GM18907 (cell line): ENCODE measurements at regions not wholly inside any gene's neighbourhood (a gene's known extent, or its start where the extent isn't known, plus 50 kb on each side); places are given as distances from the start of the nearest gene placed in this dataset.
"Not testable (repeated sequence)": the region's sequence is repeated elsewhere in the genome, so short reads cannot be mapped to it uniquely, and the experiment has no call there.

Experiments
- ATAC-seq: cut with Tn5 transposase; IDR thresholded peaks from one replicate; pipeline ENCODE4 v1.9.1; 2021; ENCODE audit warnings: mild to moderate bottlenecking, moderate library complexity; ENCODE audit not compliant: unreplicated experiment

DNA sequence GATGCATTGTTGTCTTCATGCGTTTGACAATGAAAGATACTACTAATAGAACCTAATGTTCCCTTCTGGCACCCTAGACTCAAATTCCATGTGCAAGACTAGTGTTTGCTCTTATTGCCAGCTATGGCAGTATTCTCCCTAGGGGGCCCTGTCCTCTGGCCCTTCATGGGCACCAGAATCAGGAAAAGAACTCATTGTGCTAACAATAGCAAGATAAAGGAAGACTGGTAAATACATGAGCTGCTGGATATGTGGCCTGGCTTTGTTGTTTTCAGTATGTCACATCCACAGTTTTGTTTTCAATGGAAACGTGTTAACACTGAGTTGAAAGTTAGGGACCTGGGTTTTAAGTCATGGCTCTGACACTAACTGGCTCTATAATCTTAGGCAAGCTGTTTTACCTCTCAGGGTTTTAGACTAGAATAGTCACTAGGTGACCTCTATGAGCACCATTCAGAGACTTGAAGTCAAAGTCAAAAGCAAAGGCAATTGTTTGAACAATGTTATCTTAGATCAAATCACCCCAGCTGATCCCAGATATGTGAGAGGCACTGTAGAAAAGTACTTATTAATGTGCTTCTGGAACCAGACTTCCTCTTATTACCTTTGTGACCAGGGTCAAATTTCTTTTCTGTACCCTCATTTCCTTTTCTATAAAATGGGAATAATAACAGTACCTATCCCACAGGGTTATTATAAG is 253.7 kb upstream of the DIAPH2 start:
- ATAC-seq = no peak

DNA sequence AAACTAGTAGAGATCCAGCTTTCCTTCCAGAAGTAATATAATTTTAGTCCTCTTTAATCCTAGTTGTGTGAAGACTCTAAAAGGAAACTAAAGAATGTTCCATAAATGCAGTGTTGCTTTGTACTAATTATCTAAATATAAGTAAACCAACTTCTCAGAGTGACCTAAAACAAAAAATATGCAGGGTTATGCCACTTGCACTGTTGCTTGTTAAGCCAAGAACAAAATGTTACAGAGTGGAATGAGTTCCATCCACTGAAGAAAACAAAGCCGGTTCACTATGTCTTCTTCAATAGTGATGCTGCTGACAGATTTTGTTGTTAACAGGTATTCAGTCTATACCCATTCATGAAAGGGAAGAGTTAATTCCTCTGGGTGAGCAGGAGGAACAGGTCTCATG is 252.0 kb upstream of the DIAPH2 start:
- no peak for ATAC-seq

DNA sequence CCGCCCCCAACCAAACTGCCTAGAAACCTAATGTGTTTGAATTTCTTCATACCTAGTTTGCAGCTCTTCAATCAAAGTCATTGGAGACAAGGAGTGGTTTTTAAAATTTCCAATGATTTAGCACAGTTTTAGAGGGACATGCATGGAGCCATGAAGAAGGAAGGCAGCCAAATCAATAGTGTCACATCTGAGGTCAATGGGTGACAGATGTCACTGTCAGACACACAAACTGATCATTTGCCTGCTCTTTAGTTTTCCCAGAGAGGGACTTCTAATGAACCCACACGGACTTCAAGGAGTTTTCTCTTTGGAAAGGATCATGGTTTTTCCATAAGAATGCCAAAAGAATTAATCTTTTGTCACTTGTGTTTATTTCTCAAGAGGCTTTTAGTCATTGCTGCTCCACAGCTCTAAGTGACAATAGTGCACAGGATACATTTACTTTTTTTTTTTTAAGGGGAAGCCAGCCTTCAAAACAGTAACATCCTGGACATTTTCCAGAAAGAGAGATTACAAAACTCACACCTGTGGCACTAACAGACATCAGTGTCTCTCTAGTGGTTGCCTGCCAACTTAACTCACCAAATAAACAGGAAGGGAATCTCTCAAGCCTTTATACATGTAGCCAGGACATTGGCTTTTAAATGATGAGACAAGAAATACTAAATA is 251.1 kb upstream of the DIAPH2 start:
- ATAC-seq = no peak

DNA sequence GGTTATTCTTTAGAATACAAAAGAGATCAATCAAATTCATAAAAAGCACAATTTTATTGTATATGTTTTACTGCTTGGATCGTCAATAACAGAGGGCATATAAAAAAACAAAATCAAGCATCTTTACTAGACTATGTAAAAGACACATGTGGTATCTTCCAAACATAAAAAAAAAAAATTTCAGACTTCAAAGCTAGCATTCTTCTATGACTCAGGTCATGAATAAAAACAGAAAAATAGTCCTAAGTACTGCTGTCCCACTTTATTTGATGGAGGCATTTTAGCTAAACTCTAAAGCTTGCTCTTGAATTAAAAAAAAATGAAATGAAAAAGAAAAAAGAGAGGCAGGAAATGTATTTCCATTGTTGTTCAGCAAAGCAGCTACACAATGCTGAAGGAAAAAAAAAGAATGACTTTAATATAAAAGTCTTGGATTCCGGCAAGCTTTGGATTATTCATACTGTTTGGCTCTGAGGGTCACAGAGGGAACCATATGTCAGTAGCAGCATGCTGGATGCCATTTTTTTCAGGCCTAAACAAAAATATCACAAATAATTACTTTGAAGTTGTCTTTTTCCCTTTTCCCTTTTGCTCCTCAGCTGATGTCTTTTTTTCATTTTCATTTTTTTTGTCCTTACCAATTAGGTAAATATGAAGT is 249.1 kb upstream of the DIAPH2 start:
- ATAC-seq = no peak

DNA sequence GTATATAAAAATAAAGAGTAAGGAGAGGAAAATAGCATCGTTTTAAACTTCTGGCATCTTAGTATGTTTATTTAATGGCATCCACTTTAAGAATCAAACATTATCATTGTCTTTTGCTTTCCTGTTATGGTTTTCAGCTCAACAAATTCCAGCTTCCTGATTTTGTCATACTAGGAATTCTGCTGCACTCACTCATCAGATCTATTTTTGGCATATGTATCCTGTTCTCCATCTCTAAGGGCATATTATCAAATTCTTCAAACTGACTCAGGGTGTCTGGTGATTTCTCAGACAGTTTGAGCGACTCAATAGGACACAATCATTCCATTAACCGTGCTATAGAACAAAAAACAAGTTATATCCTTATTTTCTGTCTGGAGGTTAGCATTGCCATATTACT is 248.5 kb upstream of the DIAPH2 start:
- ATAC-seq = no peak

DNA sequence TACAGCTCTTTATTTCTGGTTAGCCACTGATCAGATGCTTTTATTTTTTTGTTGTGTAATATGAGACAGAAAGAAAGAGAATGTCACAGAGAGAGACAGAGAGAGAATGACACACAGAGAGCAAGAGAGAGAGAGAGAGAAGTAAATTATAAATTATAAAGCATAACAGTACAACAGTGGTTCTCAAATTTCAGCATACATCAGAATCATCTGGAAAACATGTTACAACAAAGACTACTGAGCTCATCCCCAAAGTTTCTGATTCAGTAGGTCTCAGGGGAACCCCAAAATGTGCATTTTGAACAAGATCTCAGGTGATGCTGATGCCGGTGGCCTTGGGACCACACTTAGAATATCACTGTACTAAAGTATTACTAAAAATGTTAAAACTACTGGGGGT is 245.8 kb upstream of the DIAPH2 start:
- no peak for ATAC-seq

DNA sequence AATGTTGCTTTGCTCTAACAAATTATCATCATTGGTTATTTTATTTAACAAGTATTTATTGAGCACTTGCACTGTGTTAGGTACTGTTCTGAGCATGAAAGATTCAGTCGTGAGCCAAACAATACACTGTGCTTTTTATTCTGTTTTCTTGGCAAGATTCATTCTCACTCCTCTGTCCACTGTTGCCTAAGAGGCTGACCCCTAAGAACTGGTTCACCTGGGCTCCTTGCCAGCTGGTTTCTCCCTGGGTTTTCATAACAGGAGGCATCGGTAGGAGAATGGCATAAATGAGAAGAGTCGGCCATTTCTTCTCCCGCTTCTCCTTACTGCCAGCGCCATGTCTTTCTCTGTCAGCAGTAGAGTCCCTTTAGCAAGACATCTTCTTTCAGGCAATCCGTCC is 243.7 kb upstream of the DIAPH2 start:
- ATAC-seq = no peak

DNA sequence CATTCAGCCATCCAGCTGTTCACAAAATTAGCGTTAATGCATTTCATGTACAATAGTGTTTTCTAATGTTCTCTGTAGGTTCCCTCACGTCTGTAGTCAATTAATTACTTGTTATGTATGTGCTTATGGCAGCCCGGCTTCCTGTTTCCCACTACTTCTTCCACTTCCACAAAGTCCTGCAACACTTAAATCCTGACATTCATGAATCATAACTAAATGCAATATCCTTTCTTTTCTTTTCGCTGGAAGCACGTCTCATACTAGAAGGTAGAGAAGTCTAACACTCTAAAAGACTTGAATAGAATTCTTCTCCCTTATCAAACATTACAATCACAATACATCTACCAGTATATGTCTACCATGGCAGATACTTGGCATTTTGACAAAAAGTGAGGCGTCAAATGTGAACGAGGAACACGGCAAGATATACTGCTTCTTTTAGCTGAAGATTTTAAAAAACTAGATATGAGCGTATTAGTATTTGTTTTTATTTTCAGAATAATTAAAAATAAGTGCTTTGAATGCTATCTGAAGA is 239.0 kb upstream of the DIAPH2 start:
- ATAC-seq = no peak

DNA sequence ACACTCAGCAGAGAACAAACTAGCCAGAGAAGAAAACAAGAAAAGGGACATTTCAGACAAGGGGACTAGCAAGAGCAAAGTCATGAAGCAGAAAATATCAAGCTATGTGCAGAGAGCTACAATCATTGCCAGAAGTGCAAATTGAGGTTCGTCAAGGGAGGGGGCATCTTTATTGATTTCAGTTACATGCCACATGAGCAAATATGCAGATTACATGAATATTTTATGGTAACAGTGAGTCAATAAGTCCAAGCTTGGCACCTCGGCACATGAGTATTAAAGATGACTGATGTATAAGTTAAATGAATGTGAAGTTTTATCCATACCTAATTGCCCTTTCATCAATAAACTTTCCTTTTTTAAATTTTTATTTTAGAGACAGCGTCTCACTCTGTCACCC is 238.1 kb upstream of the DIAPH2 start:
- no peak for ATAC-seq

DNA sequence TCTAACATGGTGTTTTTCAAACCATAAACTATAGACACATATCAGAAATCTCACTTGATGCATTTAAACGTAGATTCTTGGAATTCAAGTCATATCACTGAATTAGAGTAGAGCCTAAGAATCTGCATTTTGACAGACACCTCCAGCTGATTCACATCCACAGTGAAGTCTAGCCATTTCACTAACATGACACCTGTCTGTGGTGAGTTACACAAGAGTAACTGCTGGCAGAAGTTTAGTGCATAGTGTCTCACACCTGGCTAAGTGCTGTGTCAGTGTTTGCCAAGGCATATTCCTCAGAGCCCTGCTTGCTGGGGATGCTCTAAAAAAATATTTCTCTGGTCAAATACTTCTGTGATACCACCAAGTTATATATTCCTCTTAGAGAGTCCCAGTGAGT is 237.5 kb upstream of the DIAPH2 start:
- no peak for ATAC-seq

DNA sequence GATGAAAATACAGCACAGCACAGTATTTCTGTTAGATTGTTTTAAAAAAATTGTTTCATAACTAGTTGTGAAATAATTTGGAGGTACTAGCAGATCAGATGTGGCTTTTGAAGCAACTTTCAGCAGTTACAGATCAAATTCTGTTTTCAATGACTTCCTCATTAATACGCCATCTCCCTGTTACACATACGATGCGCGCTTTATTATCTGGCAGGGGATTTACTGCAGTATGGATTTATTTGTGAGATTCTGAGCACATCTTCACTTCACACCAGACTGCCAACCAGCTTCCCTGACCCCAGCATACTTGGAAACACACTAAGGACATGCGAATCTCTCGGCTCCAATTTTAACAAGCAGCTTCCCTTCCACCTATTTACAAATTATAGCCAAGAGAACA is 235.5 kb upstream of the DIAPH2 start:
- no peak for ATAC-seq

DNA sequence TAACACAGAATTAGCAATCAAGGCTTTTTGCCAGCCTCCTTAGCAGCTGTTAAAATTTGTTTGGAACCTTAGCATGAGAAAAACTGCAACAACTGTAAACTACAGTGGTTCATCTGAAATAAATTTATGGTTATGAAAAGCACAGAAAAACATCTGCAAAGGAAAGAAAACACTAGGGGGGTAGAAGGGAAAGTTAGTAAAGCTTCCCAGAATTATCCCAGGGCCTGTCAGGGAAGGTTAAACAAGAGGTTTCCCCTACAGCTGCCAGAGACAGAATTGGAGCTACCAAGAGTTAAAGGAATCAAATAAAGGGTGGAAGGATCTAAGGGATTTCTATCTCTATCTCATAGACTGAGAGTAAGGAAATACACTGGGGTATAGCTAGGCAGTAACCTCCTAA is 234.7 kb upstream of the DIAPH2 start:
- no peak for ATAC-seq

DNA sequence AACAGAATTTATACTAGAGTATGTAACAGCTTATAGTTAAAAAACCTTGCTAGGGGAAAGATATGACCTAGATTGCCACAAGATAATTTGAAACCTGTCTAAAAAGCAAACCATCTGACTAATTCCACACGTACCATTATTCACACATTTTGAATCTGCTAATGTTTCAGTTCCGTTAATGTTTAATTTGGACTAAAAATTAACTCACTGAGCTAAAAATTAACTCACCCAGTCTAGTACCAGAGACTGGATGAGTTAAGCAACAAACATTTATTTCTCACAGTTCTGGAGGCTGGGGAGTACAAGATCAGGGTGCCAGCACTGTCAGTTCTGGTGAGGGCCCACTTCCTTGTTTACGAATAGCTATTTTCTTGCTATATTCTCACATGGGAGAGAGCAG is 231.5 kb upstream of the DIAPH2 start:
- ATAC-seq = peak; percentile 88

DNA sequence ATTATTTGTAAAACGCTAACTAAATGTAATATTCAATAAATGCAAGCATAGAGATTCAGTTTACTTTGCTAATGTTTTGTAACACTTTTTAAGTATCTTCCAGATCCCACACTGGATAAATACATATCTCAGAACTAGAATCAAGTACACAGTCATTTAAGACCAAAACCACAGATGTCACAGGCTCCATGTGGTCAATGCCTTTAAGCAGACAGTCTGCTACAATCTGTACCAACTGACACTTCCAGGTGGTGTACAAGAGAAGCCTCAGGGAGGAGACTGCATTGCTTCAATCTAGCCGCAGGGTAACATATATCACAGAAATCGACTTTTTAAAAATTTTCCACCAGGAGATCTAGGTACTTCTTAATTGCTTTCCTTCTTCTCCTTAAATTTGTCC is 229.6 kb upstream of the DIAPH2 start:
- peak; percentile 66 for ATAC-seq

DNA sequence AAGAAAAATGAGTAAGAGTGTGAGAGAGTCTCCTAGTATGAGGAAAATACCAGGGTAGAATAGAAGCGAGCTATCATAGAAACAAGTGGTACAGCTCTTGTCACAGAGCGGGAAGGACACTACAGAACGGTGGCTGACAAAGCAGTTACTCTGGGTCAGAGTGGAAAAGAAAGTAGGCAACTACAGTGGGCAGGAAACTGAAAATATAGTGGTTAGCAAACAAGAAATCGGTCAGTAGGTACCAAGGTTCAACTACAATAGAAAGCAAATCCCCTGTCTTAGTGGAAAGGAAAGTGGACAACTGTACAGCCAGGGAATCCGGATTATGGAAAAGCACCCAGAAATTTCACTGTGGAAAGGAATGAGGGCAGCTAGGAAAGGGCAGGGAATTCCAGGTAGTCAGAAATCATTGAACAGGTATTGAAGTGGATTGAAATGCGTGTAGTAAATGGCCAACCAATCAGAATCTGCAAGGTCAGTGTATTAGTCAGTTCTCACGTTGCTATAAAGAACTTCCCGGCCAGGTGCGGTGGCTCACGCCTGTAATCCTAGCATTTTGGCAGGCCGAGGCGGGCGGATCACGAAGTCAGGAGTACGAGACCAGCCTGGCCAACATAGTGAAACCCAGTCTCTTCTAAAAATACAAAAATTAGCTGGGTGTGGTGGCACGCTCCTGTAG is 219.6 kb upstream of the DIAPH2 start:
- ATAC-seq = no peak

DNA sequence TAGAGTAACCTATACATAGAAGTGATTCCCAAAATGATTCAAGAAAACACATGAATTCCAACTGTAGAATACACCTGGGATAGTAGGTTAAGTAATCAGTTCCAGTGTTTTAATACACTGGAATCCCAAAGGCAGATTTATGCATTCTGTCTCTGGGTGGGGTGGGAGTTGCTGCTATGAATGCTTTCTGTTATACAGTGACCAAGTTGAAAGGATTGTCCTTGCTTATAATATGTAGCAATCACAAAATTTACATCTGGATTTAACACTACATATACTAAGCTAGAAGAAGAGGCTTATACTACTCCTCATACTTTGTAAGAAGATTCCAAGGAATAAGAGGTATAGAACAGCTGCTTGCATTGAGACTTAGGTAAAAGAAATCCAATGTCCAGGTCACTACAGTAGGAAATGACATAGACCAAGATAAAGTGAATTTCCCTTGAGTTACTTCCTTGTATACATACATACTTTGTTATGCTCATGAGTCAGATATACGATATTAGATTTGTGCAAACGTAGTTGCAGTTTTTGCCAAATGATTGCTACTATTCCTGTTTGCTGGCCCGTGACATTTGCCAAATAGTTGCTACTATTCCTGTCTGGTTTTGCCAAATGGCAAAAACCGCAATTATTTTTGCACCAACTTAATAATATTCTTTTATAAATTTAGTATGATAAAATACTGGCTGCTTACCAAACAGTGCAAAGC is 210.5 kb upstream of the DIAPH2 start:
- no peak for ATAC-seq

DNA sequence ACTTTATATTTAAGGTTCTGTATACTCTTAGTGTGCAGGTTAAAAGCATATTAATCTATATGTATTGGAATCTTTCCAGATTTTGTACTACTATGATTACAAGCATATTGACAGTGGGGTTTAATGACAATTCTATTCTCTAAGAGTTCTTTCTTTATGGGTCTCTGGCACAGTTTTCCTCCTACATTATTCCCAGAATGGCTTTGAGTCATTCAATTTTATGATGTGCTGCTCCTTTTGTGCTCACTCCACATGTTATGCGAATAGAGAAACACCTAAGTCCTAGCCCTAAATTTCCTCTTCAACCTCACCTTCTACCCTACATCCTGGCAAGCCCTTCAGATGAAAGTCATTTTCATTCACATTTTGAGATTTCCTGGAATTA is 209.9 kb upstream of the DIAPH2 start:
- ATAC-seq = no peak

DNA sequence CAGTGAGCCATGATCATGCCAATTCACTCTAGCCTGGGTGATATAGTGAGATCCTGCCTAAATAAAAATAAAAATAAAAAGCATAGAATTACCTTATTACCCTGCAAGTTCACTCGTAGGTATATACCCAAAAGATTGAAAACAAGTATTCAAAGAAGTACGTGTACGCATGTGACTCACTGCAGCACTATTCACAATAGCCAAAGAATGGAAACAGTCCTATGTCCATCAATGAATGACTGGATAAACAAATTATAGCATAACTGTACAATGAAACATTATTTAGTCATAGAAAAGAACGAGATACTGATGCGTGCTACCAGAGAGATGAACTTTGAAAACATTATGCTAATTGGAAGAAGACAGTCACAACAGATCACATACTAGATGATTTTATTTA is 204.6 kb upstream of the DIAPH2 start:
- no peak for ATAC-seq

DNA sequence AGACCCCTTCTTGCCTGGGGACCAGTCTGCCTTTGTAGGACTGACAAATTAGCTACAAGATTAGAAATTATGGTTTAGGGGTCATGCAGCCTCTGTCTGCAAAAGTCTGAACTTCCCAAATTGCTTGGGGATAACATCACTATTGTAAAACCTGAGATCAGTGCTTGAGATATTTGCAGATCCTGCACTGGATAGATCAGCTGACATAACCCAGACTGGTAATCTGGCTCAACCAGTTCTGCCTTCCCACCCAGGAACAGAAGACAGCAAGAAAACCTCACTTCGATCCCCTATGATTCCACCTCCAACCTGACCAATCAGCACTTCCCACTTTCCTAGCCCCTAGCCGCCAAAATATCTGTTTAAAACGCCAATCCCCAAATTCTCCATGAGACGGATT is 202.8 kb upstream of the DIAPH2 start:
- ATAC-seq = no peak

DNA sequence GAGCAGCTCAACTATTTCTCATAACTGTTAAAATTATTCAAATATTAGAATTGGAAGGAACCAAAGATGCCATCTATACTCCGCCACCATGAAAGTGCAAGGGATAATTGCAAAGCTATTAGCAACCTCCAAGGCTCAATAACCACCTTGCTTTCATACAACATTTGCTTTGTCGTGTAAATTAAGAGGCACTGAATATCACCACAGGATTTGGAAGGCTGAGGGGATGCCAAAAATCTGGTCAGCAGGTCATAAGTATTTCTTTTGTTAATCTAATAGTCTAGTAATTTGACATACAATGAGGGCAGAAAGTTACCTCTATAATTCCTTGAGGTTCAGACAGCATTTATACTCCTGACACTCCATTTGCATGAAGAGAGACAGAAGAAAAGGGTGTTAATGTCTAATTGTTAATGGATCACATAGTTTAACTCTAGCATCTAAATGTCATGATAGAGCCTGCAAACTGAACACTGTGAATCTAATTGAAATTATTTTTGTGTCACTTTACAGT is 200.9 kb upstream of the DIAPH2 start:
- no peak for ATAC-seq

DNA sequence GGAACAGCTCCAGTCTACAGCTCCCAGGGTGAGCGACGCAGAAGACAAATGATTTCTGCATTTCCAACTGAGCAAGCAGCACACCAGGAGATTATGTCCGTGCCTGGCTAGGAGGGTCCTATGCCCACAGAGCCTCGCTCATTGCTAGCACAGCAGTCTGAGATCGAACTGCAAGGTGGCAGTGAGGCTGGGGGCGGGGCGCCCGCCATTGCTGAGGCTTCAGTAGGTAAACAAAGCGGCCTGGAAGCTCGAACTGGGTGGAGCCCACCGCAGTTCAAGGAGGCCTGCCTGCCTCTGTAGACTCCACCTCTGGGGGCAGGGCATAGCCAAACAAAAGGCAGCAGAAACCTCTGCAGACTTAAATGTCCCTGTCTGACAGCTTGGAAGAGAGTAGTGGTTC is 198.0 kb upstream of the DIAPH2 start:
- not testable (repeated sequence) for ATAC-seq
